Suprapubic skin (tissue), 3 donors: ENCODE measurements at regions not wholly inside any gene's neighbourhood (a gene's known extent, or its start where the extent isn't known, plus 50 kb on each side); places are given as distances from the start of the nearest gene placed in this dataset.

Experiments
- POLR2AphosphoS5 ChIP-seq, 3 donors: sonication (generic); formaldehyde crosslinking; IDR thresholded peaks; one replicate each; pipeline ENCODE4 v1.6.1; 2017; ENCODE audit warnings: antibody characterized with exemption in 3 of 3
- TF ChIP-seq, protein P1 (sequence below), 2 donors: fragments of 200-600 bp in 1 of 2; fragments of 450-650 bp in 1 of 2; sonication (generic) in 1 of 2; IDR thresholded peaks; one replicate each; pipeline ENCODE4 v1.5.1; 2016 to 2019; ENCODE audit warnings: antibody characterized with exemption in 2 of 2, mild to moderate bottlenecking in 1 of 2, moderate library complexity in 1 of 2

DNA sequence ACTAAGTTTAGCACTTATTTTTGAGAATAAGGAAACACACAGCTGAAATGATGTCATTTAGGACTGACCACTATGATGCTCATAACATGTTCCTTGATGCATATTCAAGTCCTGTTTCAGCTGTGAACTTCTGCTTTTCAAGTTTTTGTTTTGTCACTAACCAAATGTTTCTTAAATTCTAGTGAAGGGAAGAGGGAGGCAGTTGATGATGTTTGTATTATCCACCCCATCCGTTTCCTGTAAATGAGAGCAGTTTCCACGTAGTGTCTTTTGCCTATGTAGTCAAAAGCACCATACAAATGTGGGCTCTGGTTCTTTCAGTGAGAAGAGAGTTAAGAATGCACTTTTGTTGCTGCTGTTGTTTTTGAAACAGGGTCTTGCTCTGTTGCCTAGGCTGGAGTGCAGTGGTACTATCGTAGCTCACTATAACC, 491.8 kb downstream of the PCNX1 start:
- TF ChIP-seq, protein P1, sequence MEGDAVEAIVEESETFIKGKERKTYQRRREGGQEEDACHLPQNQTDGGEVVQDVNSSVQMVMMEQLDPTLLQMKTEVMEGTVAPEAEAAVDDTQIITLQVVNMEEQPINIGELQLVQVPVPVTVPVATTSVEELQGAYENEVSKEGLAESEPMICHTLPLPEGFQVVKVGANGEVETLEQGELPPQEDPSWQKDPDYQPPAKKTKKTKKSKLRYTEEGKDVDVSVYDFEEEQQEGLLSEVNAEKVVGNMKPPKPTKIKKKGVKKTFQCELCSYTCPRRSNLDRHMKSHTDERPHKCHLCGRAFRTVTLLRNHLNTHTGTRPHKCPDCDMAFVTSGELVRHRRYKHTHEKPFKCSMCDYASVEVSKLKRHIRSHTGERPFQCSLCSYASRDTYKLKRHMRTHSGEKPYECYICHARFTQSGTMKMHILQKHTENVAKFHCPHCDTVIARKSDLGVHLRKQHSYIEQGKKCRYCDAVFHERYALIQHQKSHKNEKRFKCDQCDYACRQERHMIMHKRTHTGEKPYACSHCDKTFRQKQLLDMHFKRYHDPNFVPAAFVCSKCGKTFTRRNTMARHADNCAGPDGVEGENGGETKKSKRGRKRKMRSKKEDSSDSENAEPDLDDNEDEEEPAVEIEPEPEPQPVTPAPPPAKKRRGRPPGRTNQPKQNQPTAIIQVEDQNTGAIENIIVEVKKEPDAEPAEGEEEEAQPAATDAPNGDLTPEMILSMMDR (IDR thresholded peaks at IDR 0.05): no peak
- TF ChIP-seq POLR2AphosphoS5 (IDR thresholded peaks at IDR 0.05): no peak
